Liver (tissue), 8 donors: ENCODE measurements at regions not wholly inside any gene's neighbourhood (a gene's known extent, or its start where the extent isn't known, plus 50 kb on each side); places are given as distances from the start of the nearest gene placed in this dataset.

ENCODE experiments used
- DNase-seq: peaks from one replicate; pipeline ENCODE4 v3.0.0-alpha.2; 2017; ENCODE audit warnings: low spot score
- H3K27ac ChIP-seq, 2 donors: one replicate each; pipeline ENCODE4 v1.7.0; 2013; ENCODE audit warnings: inconsistent platforms in 2 of 2, low read length in 2 of 2, control low read depth in 1 of 2, low read depth in 1 of 2, mild to moderate bottlenecking in 1 of 2
- H3K27me3 ChIP-seq, 4 donors: one replicate each; pipeline versions ENCODE4 v1.6.1 to v1.7.0; 2013; ENCODE audit warnings: low read length in 3 of 4, inconsistent platforms in 1 of 4, mild to moderate bottlenecking in 1 of 4, moderate library complexity in 1 of 4; ENCODE audit not compliant: control insufficient read depth in 4 of 4, insufficient read depth in 4 of 4
- H3K36me3 ChIP-seq, 4 donors: one replicate each; pipeline versions ENCODE4 v1.6.1 to v1.7.0; 2013; ENCODE audit warnings: low read length in 3 of 4, mild to moderate bottlenecking in 3 of 4, low read depth in 1 of 4, moderate library complexity in 1 of 4; ENCODE audit not compliant: control insufficient read depth in 4 of 4, insufficient read depth in 3 of 4
- H3K4me1 ChIP-seq, 4 donors: one replicate each; pipeline versions ENCODE4 v1.6.1 to v1.7.0; 2013; ENCODE audit warnings: low read length in 3 of 4, mild to moderate bottlenecking in 3 of 4, moderate library complexity in 1 of 4; ENCODE audit not compliant: control insufficient read depth in 4 of 4, insufficient read depth in 4 of 4
- H3K4me3 ChIP-seq, 3 donors: one replicate each; pipeline versions ENCODE4 v1.6.1 to v1.7.0; 2013; ENCODE audit warnings: low read length in 3 of 3, control low read depth in 1 of 3, low read depth in 1 of 3, mild to moderate bottlenecking in 1 of 3
- H3K9ac ChIP-seq, 2 donors: one replicate each; pipeline ENCODE4 v1.7.0; 2013; ENCODE audit warnings: low read length in 2 of 2, mild to moderate bottlenecking in 2 of 2, moderate library complexity in 2 of 2, control low read depth in 1 of 2, low read depth in 1 of 2
- H3K9me3 ChIP-seq, 4 donors: one replicate each; pipeline versions ENCODE4 v1.6.1 to v1.7.0; 2013; ENCODE audit warnings: low read length in 3 of 4; ENCODE audit not compliant: control insufficient read depth in 4 of 4
- EGR1 ChIP-seq, 2 donors: IDR thresholded peaks; 2 replicates each; pipeline ENCODE4 v1.6.1; 2016 to 2018; ENCODE audit warnings: antibody characterized with exemption in 2 of 2, low read depth in 2 of 2
- FOXA1 ChIP-seq: IDR thresholded peaks from 2 replicates; pipeline ENCODE4 v1.6.1; 2016; ENCODE audit warnings: antibody characterized with exemption
- FOXA2 ChIP-seq: IDR thresholded peaks from 2 replicates; pipeline ENCODE4 v1.6.1; 2016; ENCODE audit warnings: antibody characterized with exemption
- GABPA ChIP-seq, 2 donors: IDR thresholded peaks in 1 of 2; conservative IDR thresholded peaks in 1 of 2; 2 replicates each; pipeline ENCODE4 v1.6.1; 2016; ENCODE audit warnings: antibody characterized with exemption in 2 of 2, mild to moderate bottlenecking in 1 of 2, moderate library complexity in 1 of 2
- HNF4A ChIP-seq, 2 donors: conservative IDR thresholded peaks; 2 replicates each; pipeline ENCODE4 v1.6.1; 2016; ENCODE audit warnings: antibody characterized with exemption in 2 of 2, mild to moderate bottlenecking in 2 of 2
- HNF4G ChIP-seq: IDR thresholded peaks from 2 replicates; pipeline ENCODE4 v1.6.1; 2016; ENCODE audit warnings: antibody characterized with exemption
- JUND ChIP-seq, 2 donors: IDR thresholded peaks; 2 replicates each; pipeline ENCODE4 v1.6.1; 2016; ENCODE audit warnings: antibody characterized with exemption in 2 of 2
- MAX ChIP-seq: IDR thresholded peaks from 2 replicates; pipeline ENCODE4 v1.6.1; 2016; ENCODE audit warnings: antibody characterized with exemption
- NR2F2 ChIP-seq: IDR thresholded peaks from 2 replicates; pipeline ENCODE4 v1.6.1; 2016; ENCODE audit warnings: antibody characterized with exemption
- RAD21 ChIP-seq, 2 donors: IDR thresholded peaks; 2 replicates each; pipeline ENCODE4 v1.6.1; 2016; ENCODE audit warnings: antibody characterized with exemption in 2 of 2, mild to moderate bottlenecking in 2 of 2
- RXRA ChIP-seq, 2 donors: IDR thresholded peaks; 2 replicates each; pipeline ENCODE4 v1.6.1; 2017 to 2018; ENCODE audit warnings: antibody characterized with exemption in 2 of 2, mild to moderate bottlenecking in 1 of 2
- SP1 ChIP-seq: IDR thresholded peaks from 2 replicates; pipeline ENCODE4 v1.6.1; 2018; ENCODE audit warnings: antibody characterized with exemption, mild to moderate bottlenecking
- TAF1 ChIP-seq: conservative IDR thresholded peaks from 2 replicates; pipeline ENCODE4 v1.6.1; 2016; ENCODE audit warnings: antibody characterized with exemption, mild to moderate bottlenecking
- YY1 ChIP-seq: IDR thresholded peaks from 2 replicates; pipeline ENCODE4 v1.6.1; 2016; ENCODE audit warnings: antibody characterized with exemption, mild to moderate bottlenecking
- ZBTB33 ChIP-seq: IDR thresholded peaks from 2 replicates; pipeline ENCODE4 v1.6.1; 2016; ENCODE audit warnings: antibody characterized with exemption
- WGBS: extraction: QIAGEN DNeasy Blood & Tissue Kit; methylation state at CpG from one replicate; pipeline ENCODE4 v1.1.7; 2013; 5-methylcytosine and 5-hydroxymethylcytosine counted together
- TF ChIP-seq, protein P1 (sequence below): IDR thresholded peaks from 2 replicates; pipeline ENCODE4 v1.6.1; 2016; ENCODE audit warnings: antibody characterized with exemption
- TF ChIP-seq, protein P2 (sequence below): fragments of 150-350 bp; IDR thresholded peaks from 2 replicates; pipeline ENCODE4 v1.5.1; 2017; ENCODE audit warnings: improper control_type of control experiment, low read depth, low read length; ENCODE audit not compliant: missing input control
- TF ChIP-seq, protein P3 (sequence below): IDR thresholded peaks from 2 replicates; pipeline ENCODE4 v1.6.1; 2016; ENCODE audit warnings: antibody characterized with exemption, mild to moderate bottlenecking
- donor health status: healthy.
- donor health status: healthy.
- donor health status: healthy.
- donor health status: healthy.
- donor health status: healthy.

DNA sequence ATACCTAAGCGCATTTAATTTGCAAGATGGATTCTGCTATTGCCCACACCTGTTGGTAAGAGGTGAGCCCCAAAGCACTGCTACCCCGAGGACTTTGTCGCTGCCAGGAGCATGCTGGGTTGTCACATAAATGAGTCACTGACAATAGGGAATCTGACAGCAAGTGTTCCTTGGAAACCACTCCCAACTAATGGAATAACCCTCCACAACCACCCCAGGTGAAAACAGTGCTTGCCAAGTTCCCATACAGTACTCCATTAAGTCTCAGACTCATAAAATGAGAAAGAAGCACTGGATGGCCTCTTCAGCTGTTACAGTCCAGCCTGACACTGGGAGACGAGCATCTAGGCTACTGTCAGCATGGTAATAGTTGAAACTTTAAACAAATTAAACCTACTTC, 108.6 kb downstream of the EFNB2 start:
- H3K27ac ChIP-seq, result no peak overlapping the region
- no peaks in the 10 kb centered on the region for H3K9me3 ChIP-seq
- no peaks in the 10 kb centered on the region for H3K4me1 ChIP-seq
- WGBS, result 74% methylated on average over 4 of the region's 4 CpGs
- H3K27me3 ChIP-seq, result peaks cover 0 to 2% (median 0%) of the 10 kb centered on the region in 4 donors
- H3K4me3 ChIP-seq, result no peak overlapping the region
- DNase-seq, result no peak
- no peaks in the 10 kb centered on the region for H3K36me3 ChIP-seq
- H3K9ac ChIP-seq, result no peak overlapping the region
- TF ChIP-seq RAD21 (IDR thresholded peaks at IDR 0.05) (no peak), MAX (no peak), FOXA1 (no peak), TAF1 (no peak), FOXA2 (no peak), ZBTB33 (no peak), HNF4G (no peak), JUND (IDR thresholded peaks at IDR 0.05) (no peak), GABPA (IDR thresholded peaks at IDR 0.05 in 1 of 2, conservative IDR thresholded peaks at IDR 0.05 in 1 of 2) (no peak), EGR1 (IDR thresholded peaks at IDR 0.05; ENCODE audit: low read depth in 2 of 2) (no peak), RXRA (IDR thresholded peaks at IDR 0.05) (no peak), NR2F2 (no peak), YY1 (no peak), SP1 (no peak), HNF4A (conservative IDR thresholded peaks at IDR 0.05) (no peak)
- TF ChIP-seq, protein P1, sequence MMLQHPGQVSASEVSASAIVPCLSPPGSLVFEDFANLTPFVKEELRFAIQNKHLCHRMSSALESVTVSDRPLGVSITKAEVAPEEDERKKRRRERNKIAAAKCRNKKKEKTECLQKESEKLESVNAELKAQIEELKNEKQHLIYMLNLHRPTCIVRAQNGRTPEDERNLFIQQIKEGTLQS, result no peak
- TF ChIP-seq, protein P2, sequence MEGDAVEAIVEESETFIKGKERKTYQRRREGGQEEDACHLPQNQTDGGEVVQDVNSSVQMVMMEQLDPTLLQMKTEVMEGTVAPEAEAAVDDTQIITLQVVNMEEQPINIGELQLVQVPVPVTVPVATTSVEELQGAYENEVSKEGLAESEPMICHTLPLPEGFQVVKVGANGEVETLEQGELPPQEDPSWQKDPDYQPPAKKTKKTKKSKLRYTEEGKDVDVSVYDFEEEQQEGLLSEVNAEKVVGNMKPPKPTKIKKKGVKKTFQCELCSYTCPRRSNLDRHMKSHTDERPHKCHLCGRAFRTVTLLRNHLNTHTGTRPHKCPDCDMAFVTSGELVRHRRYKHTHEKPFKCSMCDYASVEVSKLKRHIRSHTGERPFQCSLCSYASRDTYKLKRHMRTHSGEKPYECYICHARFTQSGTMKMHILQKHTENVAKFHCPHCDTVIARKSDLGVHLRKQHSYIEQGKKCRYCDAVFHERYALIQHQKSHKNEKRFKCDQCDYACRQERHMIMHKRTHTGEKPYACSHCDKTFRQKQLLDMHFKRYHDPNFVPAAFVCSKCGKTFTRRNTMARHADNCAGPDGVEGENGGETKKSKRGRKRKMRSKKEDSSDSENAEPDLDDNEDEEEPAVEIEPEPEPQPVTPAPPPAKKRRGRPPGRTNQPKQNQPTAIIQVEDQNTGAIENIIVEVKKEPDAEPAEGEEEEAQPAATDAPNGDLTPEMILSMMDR, result no peak
- TF ChIP-seq, protein P3, sequence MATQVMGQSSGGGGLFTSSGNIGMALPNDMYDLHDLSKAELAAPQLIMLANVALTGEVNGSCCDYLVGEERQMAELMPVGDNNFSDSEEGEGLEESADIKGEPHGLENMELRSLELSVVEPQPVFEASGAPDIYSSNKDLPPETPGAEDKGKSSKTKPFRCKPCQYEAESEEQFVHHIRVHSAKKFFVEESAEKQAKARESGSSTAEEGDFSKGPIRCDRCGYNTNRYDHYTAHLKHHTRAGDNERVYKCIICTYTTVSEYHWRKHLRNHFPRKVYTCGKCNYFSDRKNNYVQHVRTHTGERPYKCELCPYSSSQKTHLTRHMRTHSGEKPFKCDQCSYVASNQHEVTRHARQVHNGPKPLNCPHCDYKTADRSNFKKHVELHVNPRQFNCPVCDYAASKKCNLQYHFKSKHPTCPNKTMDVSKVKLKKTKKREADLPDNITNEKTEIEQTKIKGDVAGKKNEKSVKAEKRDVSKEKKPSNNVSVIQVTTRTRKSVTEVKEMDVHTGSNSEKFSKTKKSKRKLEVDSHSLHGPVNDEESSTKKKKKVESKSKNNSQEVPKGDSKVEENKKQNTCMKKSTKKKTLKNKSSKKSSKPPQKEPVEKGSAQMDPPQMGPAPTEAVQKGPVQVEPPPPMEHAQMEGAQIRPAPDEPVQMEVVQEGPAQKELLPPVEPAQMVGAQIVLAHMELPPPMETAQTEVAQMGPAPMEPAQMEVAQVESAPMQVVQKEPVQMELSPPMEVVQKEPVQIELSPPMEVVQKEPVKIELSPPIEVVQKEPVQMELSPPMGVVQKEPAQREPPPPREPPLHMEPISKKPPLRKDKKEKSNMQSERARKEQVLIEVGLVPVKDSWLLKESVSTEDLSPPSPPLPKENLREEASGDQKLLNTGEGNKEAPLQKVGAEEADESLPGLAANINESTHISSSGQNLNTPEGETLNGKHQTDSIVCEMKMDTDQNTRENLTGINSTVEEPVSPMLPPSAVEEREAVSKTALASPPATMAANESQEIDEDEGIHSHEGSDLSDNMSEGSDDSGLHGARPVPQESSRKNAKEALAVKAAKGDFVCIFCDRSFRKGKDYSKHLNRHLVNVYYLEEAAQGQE, result no peak

DNA sequence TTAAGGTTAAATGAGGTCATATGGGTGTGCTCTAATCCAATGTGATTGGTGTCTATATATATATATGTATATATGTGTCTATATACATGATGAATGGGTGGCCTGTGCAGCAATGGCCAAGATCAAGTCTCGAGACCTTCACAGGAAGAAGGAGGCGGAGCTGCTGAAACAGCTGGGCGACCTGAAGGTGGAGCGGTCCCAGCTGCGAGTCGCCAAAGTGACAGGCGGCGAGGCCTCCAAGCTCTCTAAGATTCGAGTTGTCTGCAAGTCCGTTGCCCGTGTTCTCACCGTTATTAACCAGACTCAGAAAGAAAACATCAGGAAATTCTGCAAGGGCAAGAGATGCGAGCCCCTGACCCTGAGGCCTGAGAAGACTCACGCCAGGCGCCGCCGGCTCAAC, 109.8 kb downstream of the EFNB2 start:
- Histone ChIP-seq H3K9ac (no peak overlapping the region), H3K27ac (no peak overlapping the region), H3K36me3 (no peaks in the 10 kb centered on the region), H3K9me3 (no peaks in the 10 kb centered on the region), H3K4me3 (no peak overlapping the region), H3K27me3 (peaks cover 0 to 2% (median 0%) of the 10 kb centered on the region in 4 donors), H3K4me1 (no peaks in the 10 kb centered on the region)
- TF ChIP-seq FOXA1 (no peak), TAF1 (no peak), EGR1 (IDR thresholded peaks at IDR 0.05; ENCODE audit: low read depth in 2 of 2) (no peak), FOXA2 (no peak), RAD21 (IDR thresholded peaks at IDR 0.05) (no peak), SP1 (no peak)
- no peak for DNase-seq
- 83% methylated on average over 17 of the region's 17 CpGs for WGBS
